Chondrocyte (in vitro differentiated cells): ENCODE measurements at regions not wholly inside any gene's neighbourhood (a gene's known extent, or its start where the extent isn't known, plus 50 kb on each side); places are given as distances from the start of the nearest gene placed in this dataset.

Experiments
- DNase-seq: peaks from one replicate; pipeline ENCODE4 v3.0.0; 2021; ENCODE audit warnings: mixed read lengths, low spot score
- H3K27ac Mint-ChIP-seq: one replicate; pipeline ENCODE4 v1.8.0; 2021; ENCODE audit warnings: mild to moderate bottlenecking, moderate library complexity, mixed read lengths; ENCODE audit not compliant: unreplicated experiment
- H3K27me3 Mint-ChIP-seq: 2 replicates; pipeline ENCODE4 v1.8.0; 2021; ENCODE audit warnings: low read depth, mixed read lengths
- H3K36me3 Mint-ChIP-seq: 2 replicates; pipeline ENCODE4 v1.8.0; 2021; ENCODE audit warnings: low read depth, mixed read lengths
- H3K4me1 Mint-ChIP-seq: 2 replicates; pipeline ENCODE4 v1.8.0; 2021; ENCODE audit warnings: low read depth, mild to moderate bottlenecking, mixed read lengths
- H3K4me3 Mint-ChIP-seq: one replicate; pipeline ENCODE4 v1.8.0; 2021; ENCODE audit warnings: mild to moderate bottlenecking, moderate library complexity, mixed read lengths; ENCODE audit not compliant: unreplicated experiment
- H3K9me3 Mint-ChIP-seq: 2 replicates; pipeline ENCODE4 v1.8.0; 2021; ENCODE audit warnings: low read depth, mixed read lengths
- CTCF ChIP-seq: fragments of 200-600 bp; sonication (generic); IDR thresholded peaks from 2 replicates; pipeline ENCODE4 v1.5.0; 2021; ENCODE audit warnings: antibody characterized with exemption, mild to moderate bottlenecking, moderate library complexity

GRCh38 chr4:19278665-19279064, 973.0 kb upstream of the SLIT2 start:
- Mint-ChIP-seq H3K27ac (no peak overlapping the region), H3K9me3 (peaks cover 18% of the 10 kb centered on the region), H3K27me3 (no peaks in the 10 kb centered on the region), H3K4me3 (no peak overlapping the region), H3K4me1 (no peaks in the 10 kb centered on the region), H3K36me3 (no peaks in the 10 kb centered on the region)
- no peak for TF ChIP-seq CTCF
- no peak for DNase-seq

- peaks cover 5% of the 10 kb centered on the region for H3K27me3 Mint-ChIP-seq
- H3K36me3 Mint-ChIP-seq = no peaks in the 10 kb centered on the region
- no peak for TF ChIP-seq CTCF
- no peak overlapping the region for H3K27ac Mint-ChIP-seq
- no peak overlapping the region for H3K4me3 Mint-ChIP-seq
- H3K4me1 Mint-ChIP-seq = peaks cover 4% of the 10 kb centered on the region
- H3K9me3 Mint-ChIP-seq = no peaks in the 10 kb centered on the region
- DNase-seq = no peak
Observed at GRCh38 chr4:19266566-19266965, 985.1 kb upstream of the SLIT2 start.

- no peak for DNase-seq
- Mint-ChIP-seq H3K27ac (no peak overlapping the region), H3K36me3 (no peaks in the 10 kb centered on the region), H3K27me3 (no peaks in the 10 kb centered on the region), H3K4me3 (no peak overlapping the region), H3K9me3 (no peaks in the 10 kb centered on the region), H3K4me1 (peaks cover 4% of the 10 kb centered on the region)
- no peak for TF ChIP-seq CTCF
Observed at GRCh38 chr4:19262467-19262866, 989.2 kb upstream of the SLIT2 start.

DNA sequence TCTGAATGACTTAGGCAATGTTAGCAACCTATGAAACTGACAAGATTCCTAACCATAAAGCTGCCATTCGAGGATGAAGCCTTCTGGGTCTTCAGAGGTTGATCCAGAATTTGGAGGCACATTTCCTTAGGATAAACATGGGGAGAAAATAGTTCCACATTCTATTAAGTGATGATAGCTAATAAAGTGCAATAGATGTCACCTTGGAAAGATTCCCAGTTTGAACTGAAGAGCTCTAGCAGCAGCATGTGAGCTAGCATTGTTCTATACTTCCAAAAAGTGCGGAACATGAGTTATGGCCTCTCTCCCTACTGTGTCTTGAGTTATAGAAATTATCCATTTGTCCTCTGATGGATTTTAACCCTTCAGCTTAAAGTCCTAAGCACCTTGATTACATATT, 991.4 kb upstream of the SLIT2 start:
- Mint-ChIP-seq H3K9me3 (peaks cover 11% of the 10 kb centered on the region), H3K4me3 (no peak overlapping the region), H3K4me1 (no peaks in the 10 kb centered on the region), H3K36me3 (no peaks in the 10 kb centered on the region), H3K27me3 (no peaks in the 10 kb centered on the region), H3K27ac (no peak overlapping the region)
- DNase-seq = no peak
- TF ChIP-seq CTCF = no peak

GRCh38 chr4:19259920-19260319, 991.8 kb upstream of the SLIT2 start:
- no peak for DNase-seq
- H3K27me3 Mint-ChIP-seq = no peaks in the 10 kb centered on the region
- H3K4me1 Mint-ChIP-seq = no peaks in the 10 kb centered on the region
- peaks cover 15% of the 10 kb centered on the region for H3K9me3 Mint-ChIP-seq
- no peak overlapping the region for H3K27ac Mint-ChIP-seq
- no peak for TF ChIP-seq CTCF
- no peaks in the 10 kb centered on the region for H3K36me3 Mint-ChIP-seq
- H3K4me3 Mint-ChIP-seq = no peak overlapping the region
